NCI-H1694 treated with DMSO at 0.1 percent for 48 hours (cell line): ENCODE measurements at regions not wholly inside any gene's neighbourhood (a gene's known extent, or its start where the extent isn't known, plus 50 kb on each side); places are given as distances from the start of the nearest gene placed in this dataset.
"Not testable (repeated sequence)": the region's sequence is repeated elsewhere in the genome, so short reads cannot be mapped to it uniquely, and the experiment has no call there.

ENCODE experiments used
- DNase-seq: peaks from one replicate; lab custom pipeline; 2025; lab: John Stamatoyannopoulos, UW

GRCh38 chr2:228793116-228793515 is 478.0 kb downstream of the PID1 start:
- no peak for DNase-seq

- DNase-seq: no peak
Observed at GRCh38 chr2:228786901-228787300, 484.2 kb downstream of the PID1 start.

- DNase-seq: no peak
Observed at GRCh38 chr2:228782281-228782680, 488.8 kb downstream of the PID1 start.

GRCh38 chr2:228777855-228778355 is 493.2 kb downstream of the PID1 start:
- DNase-seq: no peak

GRCh38 chr2:228774548-228774947 is 496.5 kb downstream of the PID1 start:
- no peak for DNase-seq

- DNase-seq: no peak
Observed at GRCh38 chr2:228771774-228772173, 499.3 kb downstream of the PID1 start.

- no peak for DNase-seq
Observed at GRCh38 chr2:228771315-228771714, 499.8 kb downstream of the PID1 start.

GRCh38 chr2:228768818-228769217 is 502.3 kb downstream of the PID1 start:
- DNase-seq: no peak

GRCh38 chr2:228768141-228768540 is 502.9 kb downstream of the PID1 start:
- DNase-seq: not testable (repeated sequence)

GRCh38 chr2:228767196-228767595 is 503.9 kb downstream of the PID1 start:
- no peak for DNase-seq

- no peak for DNase-seq
Observed at GRCh38 chr2:228763379-228763981, 507.6 kb downstream of the PID1 start.

GRCh38 chr2:228762565-228762964 is 508.5 kb downstream of the PID1 start:
- DNase-seq: no peak

- DNase-seq: not testable (repeated sequence)
Observed at GRCh38 chr2:228755661-228756060, 515.4 kb downstream of the PID1 start.

GRCh38 chr2:228747483-228747882 is 523.6 kb downstream of the PID1 start:
- DNase-seq: no peak

GRCh38 chr2:228738671-228739380 is 532.3 kb downstream of the PID1 start:
- DNase-seq: no peak

- no peak for DNase-seq
Observed at GRCh38 chr2:228735697-228736096, 535.4 kb downstream of the PID1 start.

- no peak for DNase-seq
Observed at GRCh38 chr2:228731517-228731916, 539.6 kb downstream of the PID1 start.

- no peak for DNase-seq
Observed at GRCh38 chr2:228728961-228729360, 542.1 kb downstream of the PID1 start.

GRCh38 chr2:228725031-228725430 is 543.5 kb upstream of the SPHKAP start:
- no peak for DNase-seq

GRCh38 chr2:228723599-228723998 is 542.1 kb upstream of the SPHKAP start:
- DNase-seq: no peak

GRCh38 chr2:228722311-228722710 is 540.8 kb upstream of the SPHKAP start:
- DNase-seq: no peak

GRCh38 chr2:228720895-228721294 is 539.4 kb upstream of the SPHKAP start:
- DNase-seq: no peak

- no peak for DNase-seq
Observed at GRCh38 chr2:228709788-228710371, 528.4 kb upstream of the SPHKAP start.
